Body of pancreas (tissue), 4 donors: ENCODE measurements at regions not wholly inside any gene's neighbourhood (a gene's known extent, or its start where the extent isn't known, plus 50 kb on each side); places are given as distances from the start of the nearest gene placed in this dataset.
A peak's percentile ranks its signal among the peaks of the same experiment; 100 is the strongest.

Experiments used
- CTCF ChIP-seq, 7 experiments: fragments of 450-650 bp in 4 of 7; fragments of 200-600 bp in 3 of 7; sonication (generic) in 3 of 7; IDR thresholded peaks; one replicate each; pipeline ENCODE4 v1.5.1; 2016 to 2019; ENCODE audit warnings: antibody characterized with exemption in 7 of 7
- POLR2A ChIP-seq, 3 donors: fragments of 450-650 bp; IDR thresholded peaks; one replicate each; pipeline ENCODE4 v1.6.1; 2016; ENCODE audit warnings: antibody characterized with exemption in 3 of 3, mild to moderate bottlenecking in 2 of 3

- TF ChIP-seq POLR2A (IDR thresholded peaks at IDR 0.05): no peak
- TF ChIP-seq CTCF (IDR thresholded peaks at IDR 0.05): peak; percentile 47 to 93 (median 84)
Observed at GRCh38 chr6:27795697-27796494, 116.3 kb downstream of the OR2B2 start.
